GM18867 (cell line): ENCODE measurements at regions not wholly inside any gene's neighbourhood (a gene's known extent, or its start where the extent isn't known, plus 50 kb on each side); places are given as distances from the start of the nearest gene placed in this dataset.

Source experiments
- ATAC-seq: cut with Tn5 transposase; IDR thresholded peaks from one replicate; pipeline ENCODE4 v1.9.1; 2021; ENCODE audit warnings: mild to moderate bottlenecking, moderate library complexity; ENCODE audit not compliant: unreplicated experiment

DNA sequence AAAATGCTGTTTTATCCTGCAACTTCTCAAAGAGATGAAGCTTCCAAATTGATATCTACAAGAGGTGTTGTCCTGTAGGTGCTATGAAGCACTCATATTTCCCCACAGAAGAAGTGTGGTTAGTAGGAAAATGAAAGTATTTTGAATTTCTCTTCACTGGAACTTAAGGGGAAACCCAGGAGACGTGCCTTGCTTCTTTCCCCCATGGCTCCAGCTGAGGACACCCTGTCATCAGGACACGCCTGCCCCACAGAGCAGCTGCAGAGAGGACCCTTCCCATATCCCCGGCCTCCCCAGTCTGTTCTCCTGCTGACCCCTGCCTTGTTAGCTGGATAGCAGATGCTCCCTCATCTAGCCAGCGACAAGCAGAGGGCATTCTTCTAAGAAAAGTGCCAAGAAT is 371.3 kb downstream of the COG6 start:
- ATAC-seq: peak; percentile 34

DNA sequence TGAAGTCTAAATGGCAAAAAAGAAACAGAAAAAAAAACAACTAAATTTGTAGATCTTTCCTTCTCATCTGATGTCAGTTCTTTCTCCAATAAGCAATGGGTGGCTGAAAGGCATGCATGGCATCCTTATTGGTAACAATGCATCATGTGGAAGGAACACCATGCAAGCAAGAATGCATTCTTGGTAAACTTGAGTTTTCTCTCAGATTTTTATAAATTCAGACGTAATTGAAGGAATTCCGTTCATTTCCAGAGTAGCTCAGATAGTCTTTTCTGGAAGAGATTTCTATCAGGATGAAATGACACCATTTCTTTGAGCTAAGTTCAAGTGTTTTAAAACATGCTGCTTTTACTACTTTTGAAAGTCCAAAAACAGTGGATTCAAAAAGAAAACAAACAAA is 373.0 kb downstream of the COG6 start:
- no peak for ATAC-seq

DNA sequence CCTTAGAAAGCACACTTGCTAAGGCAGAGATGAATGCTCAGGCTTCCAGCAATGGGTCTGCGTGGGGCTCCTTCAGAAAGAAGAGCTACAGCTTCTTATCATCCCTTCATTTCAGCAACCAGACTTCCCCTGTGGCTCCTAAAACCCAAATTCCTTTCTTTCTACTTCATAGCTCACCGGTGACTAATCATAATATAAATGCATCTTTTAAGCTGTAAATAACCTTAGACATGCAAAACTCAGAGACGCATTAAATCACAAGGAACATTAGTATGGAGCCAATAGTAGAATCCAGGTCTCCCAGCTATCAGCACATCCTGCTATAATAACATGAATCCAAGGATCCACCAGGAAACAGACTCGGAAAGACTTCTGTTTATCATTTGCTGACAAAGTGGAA is 375.6 kb downstream of the COG6 start:
- ATAC-seq: no peak

DNA sequence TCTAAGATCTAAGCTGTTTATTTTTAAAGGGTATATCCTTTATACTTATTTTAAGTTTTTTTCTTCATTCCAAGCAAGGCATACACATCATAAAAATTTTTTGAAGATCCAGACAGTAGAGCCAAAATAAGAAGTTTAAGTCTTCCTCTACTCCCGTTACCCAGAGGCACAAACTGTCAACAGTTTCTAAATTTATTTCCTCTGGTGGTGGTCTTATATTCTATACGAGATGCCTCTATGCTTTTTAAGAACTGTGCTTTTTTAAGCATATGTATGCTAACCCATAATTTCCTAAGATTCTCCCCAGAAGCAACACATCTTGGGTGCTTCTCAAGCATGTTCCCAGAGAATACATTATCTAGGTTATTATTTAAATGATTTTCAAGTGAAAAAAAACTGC is 383.6 kb downstream of the COG6 start:
- no peak for ATAC-seq

DNA sequence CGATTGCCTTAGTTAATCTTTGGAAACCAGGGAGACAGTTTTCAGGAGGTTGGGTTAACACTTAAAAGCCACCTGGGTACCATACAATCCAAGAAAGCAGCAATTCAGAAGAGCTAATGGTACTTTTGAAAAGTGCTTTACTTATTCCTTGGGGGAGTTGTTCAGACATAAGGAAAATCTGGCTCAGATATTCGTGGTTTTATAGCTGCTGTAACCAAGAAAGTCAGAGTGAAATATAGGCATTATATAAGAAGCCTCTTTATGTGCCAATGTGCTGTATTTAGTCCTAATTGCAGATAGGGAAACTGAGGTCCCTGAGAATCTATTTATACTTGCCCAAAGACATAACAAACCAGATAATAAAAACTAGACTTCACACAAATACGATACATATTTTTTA is 387.5 kb downstream of the COG6 start:
- ATAC-seq: no peak

DNA sequence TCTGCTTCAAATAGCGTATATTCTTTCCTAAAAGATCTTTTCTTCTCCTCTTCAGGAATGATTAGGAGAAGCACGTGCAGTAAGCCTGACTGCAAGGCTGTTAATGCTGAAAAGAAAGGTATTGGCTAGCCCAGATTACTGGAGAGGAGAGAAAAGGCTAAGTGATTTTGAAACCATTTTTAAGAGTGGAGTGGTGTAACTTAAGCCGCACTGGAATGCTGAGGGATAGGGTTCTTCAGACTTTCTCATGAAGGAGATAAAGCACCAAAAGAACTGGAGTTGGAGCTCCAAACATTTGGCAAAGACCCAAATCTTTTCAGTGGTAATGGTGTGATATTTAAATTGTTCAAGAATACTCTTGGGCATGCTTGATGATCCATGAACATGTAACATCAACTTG is 388.3 kb downstream of the COG6 start:
- no peak for ATAC-seq

DNA sequence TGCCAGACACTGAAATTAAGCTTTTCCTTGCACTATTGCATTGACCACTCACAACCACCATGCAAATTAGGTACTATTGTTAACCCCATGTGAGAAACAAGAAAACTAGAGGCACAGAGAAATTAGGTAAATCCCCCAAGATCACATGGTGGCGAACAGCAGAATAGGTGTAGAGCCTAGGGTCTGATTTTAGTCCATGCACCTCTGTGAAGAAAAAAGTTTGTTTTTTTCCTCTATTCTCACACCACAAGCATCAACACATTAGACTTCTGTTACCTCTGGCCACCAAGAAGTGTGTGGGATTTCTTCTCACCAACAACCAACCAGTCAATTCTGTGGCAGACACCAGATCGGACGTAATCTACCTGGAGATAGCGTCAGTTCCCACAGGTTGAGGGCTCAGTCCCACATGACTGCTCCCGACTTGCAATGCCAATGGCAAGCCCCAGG is 391.9 kb downstream of the COG6 start:
- peak; percentile 98 for ATAC-seq

DNA sequence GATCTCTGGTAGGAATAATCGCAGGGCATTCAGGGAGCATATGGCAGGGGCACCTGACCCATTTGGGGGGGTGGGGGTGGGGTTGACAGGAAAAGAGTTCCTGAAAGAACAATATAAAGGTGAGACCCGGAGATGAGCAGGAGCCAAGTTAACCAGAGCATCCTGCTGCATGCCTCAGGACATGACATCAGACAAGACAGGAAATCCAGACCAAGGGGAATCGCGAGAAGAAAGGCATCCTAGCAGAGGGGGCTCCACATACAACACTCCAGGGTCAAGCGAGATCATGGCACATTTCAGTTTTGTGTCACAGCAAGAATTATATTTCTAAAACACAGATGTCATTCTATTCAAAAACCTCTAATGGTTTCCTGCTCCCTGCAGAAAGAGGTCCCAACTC is 393.1 kb downstream of the COG6 start:
- ATAC-seq: no peak

DNA sequence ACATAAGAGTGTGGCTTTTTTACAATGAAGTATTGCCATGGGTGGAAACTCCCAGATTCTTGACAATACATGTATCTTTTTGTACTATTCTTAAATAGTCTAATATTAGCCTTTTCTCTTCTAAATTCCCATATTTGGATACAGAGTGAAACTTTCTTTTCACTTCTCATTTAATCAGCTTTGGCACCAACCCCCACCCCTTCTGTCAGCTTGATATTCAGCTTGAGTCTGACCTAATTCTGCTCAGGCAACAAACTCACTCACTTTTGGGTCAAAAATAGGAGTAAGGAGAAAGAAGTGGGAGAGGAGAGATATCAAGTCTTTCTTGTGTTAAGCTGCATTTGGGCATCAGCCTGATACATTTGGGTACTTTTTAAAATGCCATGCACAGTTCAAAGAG is 397.5 kb downstream of the COG6 start:
- ATAC-seq: no peak

DNA sequence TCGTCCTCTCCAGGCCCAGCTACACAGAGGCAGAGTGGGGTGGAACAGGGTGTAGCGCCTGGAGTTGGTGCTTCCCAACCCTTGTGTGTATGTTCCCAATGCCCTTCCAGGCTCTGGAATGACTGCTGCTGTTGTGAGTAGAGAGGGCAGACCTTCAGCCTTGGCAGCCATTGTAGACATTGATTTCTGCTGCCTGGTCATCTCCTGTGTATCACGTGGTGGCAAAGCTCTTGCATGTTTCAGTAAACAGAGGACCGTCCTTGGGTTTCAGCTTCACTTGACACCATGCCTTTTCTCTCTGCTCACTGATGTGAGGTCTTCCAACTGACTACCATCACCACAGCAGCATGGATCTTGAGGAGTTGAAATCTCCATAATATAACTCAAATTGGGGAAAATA is 397.9 kb downstream of the COG6 start:
- ATAC-seq: no peak

DNA sequence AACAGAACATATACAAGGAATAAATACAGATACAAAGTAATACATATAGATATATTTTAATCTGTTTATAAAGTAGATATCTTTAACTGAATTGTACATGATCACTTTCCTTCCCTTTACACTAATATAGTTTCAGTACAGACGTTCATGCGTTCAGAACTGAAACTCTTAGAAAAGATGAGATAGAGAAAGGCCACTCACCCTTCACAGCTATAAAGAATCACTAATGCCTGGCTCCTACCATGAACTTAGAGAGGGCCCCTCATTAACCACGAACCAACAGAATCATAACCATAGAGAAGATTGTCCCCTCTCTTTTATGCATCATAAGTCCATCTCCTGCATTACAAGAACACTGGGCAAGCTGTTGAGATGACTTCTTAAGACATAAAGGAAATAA is 399.0 kb downstream of the COG6 start:
- peak; percentile 54 for ATAC-seq

DNA sequence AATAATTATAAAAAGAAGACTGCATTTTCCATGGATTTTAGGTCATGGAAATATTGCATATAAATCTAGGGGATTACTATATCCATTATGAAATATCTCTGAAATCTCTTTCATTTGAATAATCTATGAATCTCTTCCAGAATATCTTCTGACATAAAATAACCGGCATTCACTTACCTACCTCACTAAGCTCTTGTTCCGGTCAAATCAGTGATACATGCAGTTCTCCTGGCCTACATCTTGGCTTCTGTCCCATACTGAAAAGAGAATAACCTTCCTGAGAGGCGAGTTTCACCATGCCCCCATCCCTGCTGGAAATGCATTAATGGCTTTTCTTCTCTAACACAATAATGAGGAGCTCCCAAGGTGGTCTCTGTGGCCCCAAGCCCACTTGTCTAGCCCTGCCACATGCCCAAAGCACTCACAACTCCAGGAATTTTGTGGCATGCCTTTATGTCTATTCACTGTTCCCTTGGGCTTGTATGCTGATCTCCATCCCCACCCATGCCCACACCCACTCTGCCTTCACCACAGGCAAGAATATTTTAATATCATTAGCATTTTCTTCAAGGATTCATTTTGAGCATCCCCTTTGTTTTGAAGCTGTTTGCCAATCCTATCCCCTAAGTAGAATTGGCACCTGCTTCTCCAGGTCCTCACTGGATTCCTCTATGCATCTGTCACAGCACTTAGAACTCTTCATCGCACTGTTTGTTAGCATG is 401.6 kb downstream of the COG6 start:
- ATAC-seq: no peak

DNA sequence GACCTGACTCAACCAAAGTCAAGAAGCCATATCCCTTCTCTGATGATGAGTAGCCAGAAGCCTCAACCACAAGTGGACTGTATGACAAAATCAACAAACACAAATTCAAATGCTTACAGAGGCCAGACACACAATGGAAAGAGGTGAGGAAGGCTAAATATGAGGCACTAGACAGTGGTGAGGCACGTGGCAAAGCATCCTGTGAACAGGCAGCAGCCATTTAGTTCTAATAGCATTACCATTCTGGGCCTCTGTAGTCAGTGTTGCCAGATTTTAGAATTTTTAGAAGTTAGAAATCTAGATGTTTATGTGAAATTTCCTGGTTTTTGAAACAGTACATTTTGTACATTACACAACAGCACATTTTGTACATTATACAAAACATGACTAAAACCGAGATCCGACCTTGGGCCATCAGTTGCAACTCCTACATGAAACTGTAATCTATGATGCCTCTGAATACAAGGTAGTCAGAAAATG is 403.3 kb downstream of the COG6 start:
- ATAC-seq: peak; percentile 45

DNA sequence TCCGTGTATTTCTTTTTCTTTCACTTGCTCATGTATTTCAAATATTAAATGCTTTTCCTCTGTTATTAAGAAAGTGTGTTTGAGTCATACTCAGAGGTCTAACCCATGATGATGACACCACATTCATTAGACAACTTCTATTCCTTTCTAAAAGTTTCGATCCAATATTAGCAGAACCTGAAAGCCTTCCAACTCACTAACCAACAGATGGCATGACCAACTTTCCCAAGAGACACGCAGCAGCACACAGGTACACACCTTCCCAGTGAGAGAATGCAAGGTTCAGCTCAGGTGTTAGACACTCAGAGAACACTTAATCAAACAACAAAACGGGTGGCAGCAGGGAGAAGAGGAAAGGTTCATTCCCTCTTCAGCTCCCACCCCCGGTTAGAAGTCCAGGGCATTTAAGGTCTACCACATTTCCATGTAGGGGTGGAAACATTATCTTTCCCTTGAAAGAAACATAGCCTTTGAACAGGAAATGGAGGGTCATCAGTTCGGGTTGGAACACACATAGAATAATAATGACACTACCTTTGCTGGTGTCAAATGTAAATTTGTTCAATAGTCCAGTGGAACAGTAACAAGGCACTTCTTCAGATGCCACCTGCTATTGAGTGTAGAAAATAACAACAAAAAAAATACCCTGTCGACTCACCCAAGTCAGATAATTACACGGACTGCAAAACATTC is 404.2 kb downstream of the COG6 start:
- peak; percentile 40 for ATAC-seq

DNA sequence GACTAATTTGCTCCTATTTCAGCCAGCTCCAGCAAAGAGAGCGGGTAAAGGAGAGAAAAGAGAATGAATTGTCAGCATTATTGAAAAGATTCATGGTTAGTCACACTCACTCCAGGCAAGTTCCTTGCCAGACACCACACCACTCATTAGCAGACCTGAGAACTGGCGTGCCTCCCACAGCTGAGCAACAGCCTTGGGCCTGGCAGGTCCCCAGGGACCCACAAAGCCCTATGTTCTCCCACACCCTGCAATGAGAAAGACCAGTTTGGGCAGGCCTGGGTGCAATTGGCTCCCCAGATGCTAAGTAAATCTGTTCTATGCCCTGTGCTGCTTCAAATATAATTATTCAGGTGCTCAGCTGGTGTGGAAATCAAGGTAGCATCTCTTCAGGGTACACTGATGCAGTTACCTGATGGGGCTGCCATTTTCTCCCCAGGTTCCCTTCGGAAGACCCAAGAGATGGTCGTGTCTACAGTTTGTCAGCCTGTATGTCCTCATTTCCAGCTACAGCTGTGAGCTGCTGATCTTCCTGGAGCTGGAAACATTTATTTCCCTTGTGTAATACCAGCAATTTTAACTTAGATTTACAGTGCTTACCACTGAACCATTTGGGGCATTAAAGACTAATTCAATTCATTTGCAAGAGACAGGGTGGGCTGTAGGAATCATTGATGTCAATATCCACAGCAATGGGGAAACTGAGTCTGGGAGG is 405.0 kb downstream of the COG6 start:
- peak; percentile 80 for ATAC-seq

DNA sequence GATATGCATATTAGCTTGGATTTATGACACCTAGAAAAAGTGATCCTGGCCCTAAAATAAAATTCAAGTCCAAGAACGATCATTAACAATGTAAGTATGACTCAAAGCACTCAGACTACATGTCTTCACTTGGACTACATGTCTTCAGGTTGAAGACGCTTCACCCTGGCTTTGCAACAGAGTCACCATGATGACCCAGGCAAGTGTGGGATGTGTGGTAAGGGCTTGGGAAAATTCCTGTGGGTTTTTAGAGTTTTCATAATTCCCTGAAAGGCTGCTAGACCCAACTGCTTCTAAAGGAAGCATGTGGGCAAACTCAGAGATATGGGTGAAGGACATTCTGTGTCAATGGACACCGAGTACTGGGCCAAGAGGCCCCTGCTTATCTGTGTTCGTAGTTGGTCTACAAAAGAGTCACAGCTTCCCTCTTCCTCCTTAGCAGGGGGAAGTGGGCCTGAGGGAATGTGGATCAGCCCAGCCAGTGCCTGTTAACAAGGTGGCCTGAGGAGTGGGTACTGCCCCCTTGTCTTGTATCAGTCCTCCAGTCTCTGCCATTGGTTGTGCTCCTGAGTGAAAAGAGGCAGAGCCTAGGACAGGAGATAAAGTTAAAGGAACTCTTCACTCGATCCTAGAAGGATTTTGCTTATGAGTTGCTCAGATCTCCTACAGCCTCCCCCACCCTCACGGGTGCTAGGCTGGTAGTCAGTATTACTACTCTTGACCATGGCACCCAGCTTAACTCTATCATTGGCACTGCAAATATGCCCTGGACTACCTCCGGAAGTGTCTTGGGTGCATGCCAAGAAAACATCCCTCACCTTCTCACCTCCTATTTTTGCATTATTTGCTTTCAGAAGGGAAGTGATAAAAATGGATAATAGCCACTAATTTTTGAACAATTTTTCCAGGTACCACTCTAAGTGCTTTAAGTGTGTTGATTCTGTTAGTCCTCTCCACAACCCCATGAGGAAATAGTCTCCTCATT is 406.3 kb downstream of the COG6 start:
- ATAC-seq: no peak

DNA sequence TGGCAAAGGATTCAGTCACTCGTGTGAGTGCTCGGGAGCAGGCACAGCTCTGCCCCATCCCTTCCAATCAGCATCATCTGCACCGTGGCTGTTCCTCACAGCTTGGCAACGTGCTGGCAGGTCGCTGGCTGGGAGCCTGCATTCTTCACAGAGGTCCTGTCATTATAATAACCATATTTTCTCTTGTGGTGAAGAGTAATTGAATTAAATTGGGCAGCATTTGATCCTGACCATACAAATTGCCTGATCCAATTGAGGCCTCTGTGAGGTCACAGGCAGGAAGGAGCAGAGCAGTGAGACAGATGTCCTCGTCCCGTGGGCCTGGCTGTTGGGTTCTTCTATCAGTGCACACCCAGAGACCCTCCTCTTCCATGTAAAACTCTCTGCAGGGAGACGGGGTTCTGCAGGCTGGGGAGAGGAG is 407.8 kb downstream of the COG6 start:
- ATAC-seq: no peak

DNA sequence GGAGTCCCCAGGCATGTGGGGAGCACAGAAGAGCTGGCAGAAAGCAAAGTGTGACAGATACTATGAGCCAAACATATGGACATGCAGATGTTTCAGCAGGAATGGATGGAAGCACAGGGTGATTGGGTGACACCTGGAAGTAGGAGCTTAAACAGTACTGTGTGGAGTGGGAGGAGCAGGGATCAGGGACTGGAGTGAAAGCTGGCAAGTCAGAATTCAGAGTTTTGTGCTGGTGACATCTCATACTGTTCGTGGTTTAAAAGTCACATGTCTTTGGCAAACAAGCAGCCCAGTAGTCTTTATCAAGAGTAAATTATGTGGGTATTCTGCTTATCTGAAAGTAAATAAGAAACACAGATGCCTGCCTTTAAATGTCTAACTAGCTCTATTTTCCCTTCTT is 408.2 kb downstream of the COG6 start:
- ATAC-seq: no peak

DNA sequence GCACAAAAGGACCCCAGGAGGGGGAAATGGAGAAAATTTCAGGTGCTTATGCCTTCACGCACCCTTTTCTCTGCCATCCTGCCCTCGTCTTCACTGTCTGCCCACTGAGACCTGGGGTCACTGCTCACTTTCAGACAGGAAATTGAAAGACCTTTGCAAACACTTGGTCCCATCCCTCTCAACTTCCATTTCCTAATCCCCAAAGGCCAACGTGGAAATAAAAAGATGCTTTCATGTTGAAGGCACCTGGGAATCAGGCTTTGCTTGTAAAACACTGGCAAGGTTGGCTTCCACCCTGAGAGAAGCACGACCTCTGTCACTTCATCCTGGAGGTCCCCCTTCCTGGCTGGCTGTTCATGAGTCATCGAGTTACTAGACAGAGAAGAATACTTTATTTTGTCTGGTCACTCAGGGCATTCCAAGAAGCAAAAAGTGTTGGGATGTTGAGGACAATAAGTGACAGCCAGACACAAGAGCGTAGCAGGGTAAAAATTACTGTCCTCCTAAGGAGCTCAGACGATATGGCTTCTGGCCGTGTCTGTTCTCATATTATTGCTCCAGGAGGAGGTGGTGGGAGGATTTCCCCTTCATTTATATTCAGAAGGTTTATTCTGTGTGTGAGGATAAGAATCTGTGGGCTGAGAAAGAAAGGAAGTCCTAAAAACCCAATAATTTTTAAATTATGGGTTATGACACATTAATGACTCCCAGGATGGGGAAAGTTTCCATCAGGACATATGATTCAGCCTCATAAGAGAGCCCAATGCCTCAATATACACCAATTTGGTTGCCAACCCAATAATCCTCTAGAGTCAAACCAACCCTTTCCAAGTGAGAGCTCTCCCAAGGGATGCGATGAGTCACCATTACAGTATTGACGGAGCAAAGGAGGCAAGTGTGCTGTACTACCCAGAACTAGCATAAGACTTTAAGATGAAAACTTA is 409.0 kb downstream of the COG6 start:
- ATAC-seq: no peak
